CD14-positive monocyte (primary cell): ENCODE measurements at regions not wholly inside any gene's neighbourhood (a gene's known extent, or its start where the extent isn't known, plus 50 kb on each side); places are given as distances from the start of the nearest gene placed in this dataset.

ENCODE experiments used
- DNase-seq, 3 donors: peaks; one replicate each; pipeline ENCODE4 v3.0.0-alpha.2; 2011 to 2022
- H2AFZ ChIP-seq: 2 replicates; pipeline ENCODE4 v1.6.0; 2012; ENCODE audit warnings: mild to moderate bottlenecking, low read depth, low read length, inconsistent platforms; ENCODE audit not compliant: insufficient read depth, poor library complexity, severe bottlenecking
- H3K27ac ChIP-seq, 2 donors: 1 replicate in 1 of 2; 2 replicates in 1 of 2; pipeline ENCODE4 v1.5.1; 2012 to 2013; ENCODE audit warnings: low read length in 2 of 2, control low read depth in 1 of 2, inconsistent platforms in 1 of 2, low read depth in 1 of 2, mild to moderate bottlenecking in 1 of 2
- H3K27me3 ChIP-seq, 2 donors: one replicate each; pipeline versions ENCODE4 v1.6.0 to v1.6.1; 2011 to 2013; ENCODE audit warnings: low read length in 2 of 2; ENCODE audit not compliant: control insufficient read depth in 2 of 2, insufficient read depth in 2 of 2
- H3K36me3 ChIP-seq, 2 donors: replicated peaks in 1 of 2; 1 replicate in 1 of 2; 2 replicates in 1 of 2; pipeline versions ENCODE4 v1.5.1 to v1.6.1; 2012 to 2013; ENCODE audit warnings: low read length in 2 of 2, control low read depth in 1 of 2, inconsistent platforms in 1 of 2, mild to moderate bottlenecking in 1 of 2; ENCODE audit not compliant: insufficient read depth in 2 of 2, control insufficient read depth in 1 of 2
- H3K4me1 ChIP-seq, 2 donors: 1 replicate in 1 of 2; 2 replicates in 1 of 2; pipeline versions ENCODE4 v1.5.1 to v1.6.1; 2012 to 2013; ENCODE audit warnings: low read length in 2 of 2, control low read depth in 1 of 2, inconsistent platforms in 1 of 2, mild to moderate bottlenecking in 1 of 2, moderate library complexity in 1 of 2; ENCODE audit not compliant: insufficient read depth in 2 of 2, control insufficient read depth in 1 of 2
- H3K4me2 ChIP-seq: replicated peaks from 2 replicates; pipeline ENCODE3; 2012; ENCODE audit warnings: low read length, moderate library complexity, mild to moderate bottlenecking; ENCODE audit not compliant: poor library complexity, severe bottlenecking; ENCODE audit errors: extremely low read depth
- H3K4me3 ChIP-seq, 3 experiments: fragments of 200-600 bp in 1 of 3; sonication (generic) in 1 of 3; replicated peaks in 1 of 3; 1 replicate in 2 of 3; 2 replicates in 1 of 3; pipeline ENCODE4 v1.5.1; 2011 to 2013; ENCODE audit warnings: low read length in 3 of 3, mild to moderate bottlenecking in 3 of 3, control low read depth in 2 of 3, low read depth in 2 of 3, inconsistent platforms in 1 of 3, moderate library complexity in 1 of 3
- H3K79me2 ChIP-seq: 2 replicates; pipeline ENCODE4 v1.6.0; 2012; ENCODE audit warnings: mild to moderate bottlenecking, control low read depth, inconsistent platforms, low read length, moderate library complexity; ENCODE audit not compliant: insufficient read depth
- H3K9ac ChIP-seq: 2 replicates; pipeline ENCODE4 v1.6.0; 2017; ENCODE audit warnings: low read length, mild to moderate bottlenecking; ENCODE audit not compliant: insufficient read depth, poor library complexity, severe bottlenecking
- H3K9me3 ChIP-seq, 2 donors: replicated peaks in 1 of 2; 1 replicate in 1 of 2; 2 replicates in 1 of 2; pipeline versions ENCODE4 v1.5.1 to v1.6.1; 2012 to 2013; ENCODE audit warnings: low read length in 2 of 2, control low read depth in 1 of 2; ENCODE audit not compliant: control insufficient read depth in 1 of 2, insufficient read depth in 1 of 2
- H4K20me1 ChIP-seq: 2 replicates; pipeline ENCODE4 v1.6.0; 2012; ENCODE audit warnings: mild to moderate bottlenecking, low read length, control low read depth, moderate library complexity; ENCODE audit not compliant: insufficient read depth
- H3K27ac Mint-ChIP-seq, 7 donors: one replicate each; pipeline ENCODE4 v1.8.0; 2020; ENCODE audit warnings: mild to moderate bottlenecking in 7 of 7, mixed read lengths in 7 of 7, moderate library complexity in 6 of 7, inconsistent platforms in 2 of 7
- H3K27me3 Mint-ChIP-seq, 3 donors: one replicate each; pipeline ENCODE4 v1.8.0; 2021 to 2022; ENCODE audit warnings: low read depth in 3 of 3, mild to moderate bottlenecking in 3 of 3, mixed read lengths in 3 of 3, moderate library complexity in 3 of 3, inconsistent platforms in 1 of 3
- H3K36me3 Mint-ChIP-seq, 2 donors: one replicate each; pipeline ENCODE4 v1.8.0; 2020; ENCODE audit warnings: mixed read lengths in 2 of 2, inconsistent platforms in 1 of 2, mild to moderate bottlenecking in 1 of 2
- H3K4me1 Mint-ChIP-seq: one replicate; pipeline ENCODE4 v1.8.0; 2020; ENCODE audit warnings: mild to moderate bottlenecking, mixed read lengths
- H3K4me3 Mint-ChIP-seq, 2 donors: one replicate each; pipeline ENCODE4 v1.8.0; 2020; ENCODE audit warnings: mild to moderate bottlenecking in 2 of 2, mixed read lengths in 2 of 2, moderate library complexity in 1 of 2
- H3K9me3 Mint-ChIP-seq, 7 donors: one replicate each; pipeline ENCODE4 v1.8.0; 2020 to 2022; ENCODE audit warnings: mixed read lengths in 7 of 7, mild to moderate bottlenecking in 6 of 7, moderate library complexity in 6 of 7, inconsistent platforms in 2 of 7
- CTCF ChIP-seq: fragments of 200-600 bp; IDR thresholded peaks from one replicate; pipeline ENCODE4 v1.8.0; 2022; ENCODE audit warnings: antibody characterized with exemption, mild to moderate bottlenecking
- WGBS: methylation state at CpG from one replicate; pipeline ENCODE4 v1.1.5; 2013; ENCODE audit warnings: missing lambda C conversion rate; ENCODE audit not compliant: insufficient coverage; 5-methylcytosine and 5-hydroxymethylcytosine counted together
- intact Hi-C, 2 donors: fragments of 100-400 bp; cut with micrococcal nuclease; formaldehyde crosslinking; loops; one replicate each; pipeline versions ENCODE4 v1.15.0 to v1.15.1; 2023

- Histone ChIP-seq H4K20me1 (no peaks in the 10 kb centered on the region), H2AFZ (no peak overlapping the region), H3K4me3 (no peak overlapping the region), H3K36me3 (no peaks in the 10 kb centered on the region), H3K4me2 (no peak overlapping the region), H3K9me3 (no peaks in the 10 kb centered on the region), H3K27me3 (no peaks in the 10 kb centered on the region), H3K79me2 (no peaks in the 10 kb centered on the region), H3K27ac (no peak overlapping the region), H3K4me1 (no peaks in the 10 kb centered on the region), H3K9ac (no peak overlapping the region)
- intact Hi-C loops: no loop called here
- peaks cover 0 to 3% (median 0%) of the 10 kb centered on the region in 3 donors for H3K27me3 Mint-ChIP-seq
- peaks cover 0 to 9% (median 4%) of the 10 kb centered on the region in 7 donors for H3K9me3 Mint-ChIP-seq
- TF ChIP-seq CTCF: no peak
- no peak for DNase-seq
- H3K4me3 Mint-ChIP-seq: no peak overlapping the region
- 99% methylated on average over 6 of the region's 6 CpGs for WGBS
- no peaks in the 10 kb centered on the region for H3K36me3 Mint-ChIP-seq
- no peaks in the 10 kb centered on the region for H3K4me1 Mint-ChIP-seq
- H3K27ac Mint-ChIP-seq: no peak overlapping the region
Measured at GRCh38 chr2:234847364-234847635, 104.5 kb upstream of the SH3BP4 start.

- Mint-ChIP-seq H3K36me3 (no peaks in the 10 kb centered on the region), H3K4me3 (no peak overlapping the region), H3K9me3 (peaks cover 0 to 7% (median 4%) of the 10 kb centered on the region in 7 donors), H3K27me3 (peaks cover 0 to 4% (median 0%) of the 10 kb centered on the region in 3 donors), H3K27ac (no peak overlapping the region), H3K4me1 (no peaks in the 10 kb centered on the region)
- 92% methylated on average over 9 of the region's 11 CpGs for WGBS
- no peak for TF ChIP-seq CTCF
- H3K79me2 ChIP-seq: no peaks in the 10 kb centered on the region
- H3K36me3 ChIP-seq: no peaks in the 10 kb centered on the region
- DNase-seq: no peak
- H3K4me3 ChIP-seq: no peak overlapping the region
- H2AFZ ChIP-seq: no peak overlapping the region
- no peaks in the 10 kb centered on the region for H3K9me3 ChIP-seq
- H3K27ac ChIP-seq: no peak overlapping the region
- no peaks in the 10 kb centered on the region for H4K20me1 ChIP-seq
- no peaks in the 10 kb centered on the region for H3K4me1 ChIP-seq
- H3K9ac ChIP-seq: no peak overlapping the region
- no peaks in the 10 kb centered on the region for H3K27me3 ChIP-seq
- H3K4me2 ChIP-seq: no peak overlapping the region
- intact Hi-C loops: no loop called here
Measured at GRCh38 chr2:234846599-234847363, 105.0 kb upstream of the SH3BP4 start.
